ENCODE measurements at regions not wholly inside any gene's neighbourhood (a gene's known extent, or its start where the extent isn't known, plus 50 kb on each side); places are given as distances from the start of the nearest gene placed in this dataset.

- no peak for DNase-seq
Measured at GRCh38 chr2:104140361-104140760, 713.6 kb upstream of the POU3F3 start.

DNA sequence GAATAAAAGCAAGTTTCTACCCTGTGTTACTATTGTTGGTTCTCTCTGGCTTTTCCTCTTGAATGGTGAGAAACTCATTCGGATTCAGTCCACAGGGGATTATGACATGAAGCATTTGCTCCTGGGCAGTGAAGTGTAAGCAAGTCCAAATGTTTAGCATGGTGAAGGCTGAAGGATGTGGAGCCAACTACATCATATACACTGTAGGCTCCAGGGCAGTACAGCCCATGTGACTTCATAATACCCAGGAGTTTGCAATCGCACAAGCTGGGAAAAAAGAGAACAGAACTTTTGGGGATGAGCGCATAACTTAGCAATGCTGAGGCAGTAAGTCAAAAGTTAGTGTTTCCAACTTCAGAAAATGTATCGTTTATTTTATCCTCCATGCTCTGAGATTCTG lies 695.7 kb upstream of the POU3F3 start:
- no peak for DNase-seq

GRCh38 chr2:104163611-104164130 lies 690.2 kb upstream of the POU3F3 start:
- DNase-seq, result no peak

GRCh38 chr2:104164721-104165252 lies 689.1 kb upstream of the POU3F3 start:
- no peak for DNase-seq

- DNase-seq, result no peak
Measured at GRCh38 chr2:104177179-104177578, 676.7 kb upstream of the POU3F3 start.

DNA sequence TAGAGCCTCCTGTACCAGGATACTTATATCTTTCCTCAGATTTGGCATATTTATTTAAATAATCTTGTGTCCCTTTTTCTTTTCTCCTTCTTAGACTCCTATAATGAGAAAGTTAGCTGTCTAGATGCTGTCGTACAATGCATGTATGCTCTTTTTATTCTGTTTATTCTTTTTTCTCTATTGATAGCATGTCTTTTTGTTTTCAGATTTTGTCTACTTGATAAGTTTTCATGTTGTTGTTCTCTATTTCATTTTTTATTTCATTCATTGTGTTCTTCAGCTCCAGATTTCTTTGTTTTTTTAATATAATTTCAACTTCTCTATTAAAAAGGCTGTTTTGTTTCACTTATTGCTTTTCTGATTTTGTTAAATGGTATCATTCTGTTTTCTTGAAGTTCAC lies 674.3 kb upstream of the POU3F3 start:
- DNase-seq, result no peak

DNA sequence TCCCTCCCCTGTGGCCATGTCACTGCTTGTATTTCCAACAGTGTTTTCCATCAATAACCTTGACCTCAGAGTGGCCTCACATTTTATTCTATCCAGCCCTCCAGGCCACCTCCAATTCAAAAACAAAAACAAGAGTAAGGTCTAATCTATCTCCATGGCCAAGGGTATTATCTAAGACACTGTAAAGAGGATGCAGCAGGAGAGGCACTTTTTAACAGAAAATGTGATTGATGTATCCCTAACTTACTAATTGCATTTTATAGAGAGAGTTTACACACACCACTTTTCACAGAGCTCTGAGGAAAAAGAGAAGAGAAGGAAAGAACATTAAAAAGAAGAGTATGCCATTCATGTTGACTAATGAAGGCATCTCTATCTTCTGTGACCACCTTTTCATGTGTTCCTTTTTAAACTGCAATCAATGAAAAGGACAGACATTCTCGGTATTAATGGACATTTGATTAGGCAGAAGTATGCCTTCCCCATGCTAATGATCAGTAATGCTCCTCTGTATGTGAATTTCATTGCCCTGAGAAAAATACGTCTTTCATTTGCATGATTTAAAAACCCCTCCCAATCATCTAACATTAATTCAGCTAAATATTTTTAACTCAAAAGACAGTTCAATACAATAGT lies 653.3 kb upstream of the POU3F3 start:
- DNase-seq, result no peak

- DNase-seq, result no peak
Measured at GRCh38 chr2:104213758-104214157, 640.2 kb upstream of the POU3F3 start.

DNA sequence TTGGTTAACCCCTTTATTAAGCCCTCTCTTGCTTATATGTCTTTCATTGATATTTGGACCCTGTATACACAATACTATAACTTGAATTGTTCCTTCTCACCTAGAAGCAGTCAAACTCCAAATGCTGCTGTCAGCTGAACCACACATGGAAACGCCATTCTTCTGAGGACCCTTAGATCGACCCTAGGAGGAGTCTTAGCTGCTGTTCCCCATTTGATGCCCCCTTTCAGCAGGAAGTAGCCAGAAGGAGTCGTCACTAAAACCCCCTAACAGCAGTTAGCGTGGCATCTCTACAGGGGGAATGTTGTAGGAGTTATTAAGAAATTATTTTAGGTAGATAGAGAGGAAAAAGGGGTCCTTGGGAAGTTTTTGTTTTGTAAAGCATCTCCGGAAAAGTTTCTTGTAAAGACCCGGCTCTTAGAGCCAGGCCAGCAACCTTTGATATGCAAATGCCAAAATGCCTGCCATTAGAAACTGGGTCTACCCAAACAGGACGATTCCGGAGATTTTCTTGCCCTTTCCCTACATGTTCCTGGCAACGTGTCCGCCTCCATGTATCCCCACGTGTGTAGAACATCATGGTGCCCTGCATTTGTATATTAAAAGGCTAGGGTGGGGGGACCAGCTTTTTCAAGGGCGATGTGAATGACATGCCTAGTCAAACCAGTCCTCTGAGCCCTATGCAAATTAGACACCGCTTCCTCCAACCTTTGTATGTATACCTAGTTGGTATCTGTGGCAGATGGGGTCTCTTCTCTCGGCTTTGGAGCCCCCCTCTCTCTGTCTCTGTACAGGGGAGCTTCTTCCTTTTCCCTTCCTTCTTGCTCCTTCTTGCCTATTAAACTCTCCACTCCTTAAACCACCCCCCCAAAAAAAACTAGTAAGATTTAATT lies 638.4 kb upstream of the POU3F3 start:
- DNase-seq, result no peak

DNA sequence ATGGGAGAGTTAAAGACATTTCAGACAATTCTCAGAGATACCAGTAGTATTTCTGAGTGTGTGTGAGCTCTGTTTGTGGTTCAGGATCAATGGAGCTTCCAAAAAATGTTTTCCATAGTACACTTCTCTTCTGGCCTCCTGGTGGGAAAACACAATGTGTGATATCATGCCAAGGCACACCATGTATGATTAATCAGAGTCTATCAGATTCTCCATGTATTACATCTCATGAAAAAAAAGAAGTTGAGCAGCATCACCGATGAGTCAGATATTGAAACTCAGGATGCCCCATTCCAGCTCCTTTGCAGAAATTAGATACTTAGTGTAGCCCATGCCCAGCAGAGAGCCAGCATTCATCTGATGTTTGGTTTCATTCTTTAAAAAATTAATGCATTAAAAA lies 620.3 kb upstream of the POU3F3 start:
- no peak for DNase-seq

GRCh38 chr2:104236491-104236890 lies 617.4 kb upstream of the POU3F3 start:
- no peak for DNase-seq

- no peak for DNase-seq
Measured at GRCh38 chr2:104240984-104241383, 612.9 kb upstream of the POU3F3 start.

DNA sequence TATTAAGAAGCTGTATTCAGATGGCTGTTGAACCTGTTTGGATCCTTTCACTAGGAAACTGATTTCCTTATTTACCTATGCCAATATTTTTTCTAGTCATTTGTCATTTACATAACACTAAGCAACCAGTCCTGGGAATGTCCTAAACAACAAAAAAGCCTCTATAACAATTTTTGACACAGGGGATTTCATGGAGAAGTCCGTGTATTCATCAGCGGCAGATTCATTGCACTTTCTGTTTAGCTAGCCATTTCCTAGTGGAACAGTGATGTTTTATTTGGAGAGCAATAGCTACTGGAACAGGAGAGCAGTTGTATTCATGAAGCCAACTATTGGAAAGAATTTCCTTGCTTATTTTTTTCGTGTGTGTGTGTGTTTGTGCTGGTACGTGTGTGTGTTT lies 604.3 kb upstream of the POU3F3 start:
- DNase-seq, result no peak

DNA sequence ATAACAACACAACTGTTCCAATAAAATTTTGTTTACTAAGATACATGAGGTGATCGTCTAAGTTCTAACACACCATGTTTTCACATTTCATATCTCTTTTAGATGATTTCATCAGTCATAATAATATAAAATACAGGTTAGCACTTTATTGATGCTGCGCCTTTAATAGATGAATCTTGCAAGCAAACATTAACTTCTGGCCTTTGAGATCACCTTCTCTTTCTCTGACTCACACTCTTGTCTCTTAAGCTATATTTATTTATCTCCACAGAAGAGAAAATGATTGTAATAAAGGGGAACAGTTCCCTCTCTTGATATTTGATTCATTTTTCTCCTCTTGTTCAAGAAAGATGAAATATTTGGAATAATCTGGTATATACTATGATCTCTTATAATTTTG lies 603.3 kb upstream of the POU3F3 start:
- no peak for DNase-seq

- DNase-seq, result no peak
Measured at GRCh38 chr2:104254017-104254416, 599.9 kb upstream of the POU3F3 start.

DNA sequence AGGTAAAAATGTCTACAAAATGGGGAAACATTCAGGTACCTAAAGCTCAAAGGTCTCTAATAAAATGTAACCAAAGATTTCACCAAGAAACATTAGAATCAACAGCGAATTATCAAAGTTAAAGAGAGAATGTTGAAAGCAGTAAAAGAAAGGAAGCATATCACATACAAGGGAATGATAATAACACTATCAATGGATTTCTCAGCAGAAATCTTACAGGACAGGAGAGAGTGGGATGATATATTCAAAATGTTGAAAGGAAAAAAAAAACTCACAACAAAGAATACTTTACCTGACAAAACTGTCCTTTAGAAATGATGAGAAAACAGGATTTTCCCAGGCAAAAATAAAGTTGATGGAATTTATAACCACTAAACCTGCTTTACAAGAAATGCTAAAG lies 591.2 kb upstream of the POU3F3 start:
- DNase-seq, result no peak

GRCh38 chr2:104279646-104280045 lies 574.3 kb upstream of the POU3F3 start:
- no peak for DNase-seq

DNA sequence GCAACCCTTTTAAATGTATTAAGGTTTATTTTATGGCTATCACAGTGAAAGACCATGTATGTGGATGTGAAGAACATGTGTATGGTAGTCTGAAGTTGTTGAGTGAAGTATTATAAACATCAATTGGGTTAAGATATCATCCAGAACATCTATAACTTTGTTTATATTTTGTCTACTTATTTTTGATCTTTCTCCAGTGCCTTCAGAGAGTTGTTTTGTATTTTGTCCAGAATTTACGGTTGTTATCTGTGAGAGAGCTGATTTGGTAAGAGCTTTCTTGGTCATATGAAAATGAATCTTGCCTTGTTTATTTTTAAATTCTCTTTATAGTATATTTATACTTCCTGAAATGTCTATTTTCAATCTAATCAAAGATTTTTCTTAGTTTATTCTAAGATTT lies 573.7 kb upstream of the POU3F3 start:
- DNase-seq, result no peak

DNA sequence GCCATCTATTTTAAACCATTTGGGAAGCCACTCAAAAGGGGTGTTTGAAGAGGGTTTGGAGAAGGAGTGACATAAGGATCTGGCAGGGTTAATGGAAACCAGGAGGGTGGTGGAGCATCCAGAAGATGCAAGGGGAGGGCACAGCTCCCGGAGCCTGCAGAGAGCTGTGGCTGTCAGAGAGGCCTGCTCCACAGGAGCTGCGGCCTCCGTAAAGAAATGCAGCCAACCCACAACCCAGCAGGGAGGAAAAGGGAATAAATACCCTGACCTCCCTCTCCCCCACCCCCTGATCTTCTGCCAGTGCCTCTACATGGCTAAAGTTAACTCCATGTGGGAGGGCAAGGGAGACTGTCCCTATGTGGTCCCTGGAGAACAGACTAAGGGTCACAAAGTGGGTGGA lies 567.1 kb upstream of the POU3F3 start:
- DNase-seq, result no peak

GRCh38 chr2:104289651-104290565 lies 564.0 kb upstream of the POU3F3 start:
- DNase-seq, result no peak

GRCh38 chr2:104290566-104290891 lies 563.4 kb upstream of the POU3F3 start:
- no peak for DNase-seq

DNA sequence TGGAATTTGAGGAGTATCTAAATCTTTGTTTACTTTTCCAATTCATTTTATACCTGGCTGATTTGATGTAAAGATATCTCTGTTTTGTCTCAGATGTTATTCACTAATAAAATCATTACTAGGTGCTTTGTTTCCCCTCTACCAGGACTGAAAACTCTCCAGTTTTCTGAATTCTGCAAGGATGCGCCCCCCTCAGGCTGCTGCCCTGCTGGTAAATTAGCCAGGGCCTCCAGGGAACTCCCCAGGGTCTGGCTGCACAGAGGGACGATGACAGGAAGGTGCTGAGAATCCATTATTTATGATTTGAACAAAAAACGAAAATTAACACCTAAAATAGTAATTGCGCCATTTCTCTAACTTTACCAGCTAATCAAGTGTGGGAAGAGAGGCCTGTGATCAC lies 541.2 kb upstream of the POU3F3 start:
- no peak for DNase-seq

All from right lung (tissue), 2 donors.